ENCODE measurements at regions not wholly inside any gene's neighbourhood (a gene's known extent, or its start where the extent isn't known, plus 50 kb on each side); places are given as distances from the start of the nearest gene placed in this dataset.

DNA sequence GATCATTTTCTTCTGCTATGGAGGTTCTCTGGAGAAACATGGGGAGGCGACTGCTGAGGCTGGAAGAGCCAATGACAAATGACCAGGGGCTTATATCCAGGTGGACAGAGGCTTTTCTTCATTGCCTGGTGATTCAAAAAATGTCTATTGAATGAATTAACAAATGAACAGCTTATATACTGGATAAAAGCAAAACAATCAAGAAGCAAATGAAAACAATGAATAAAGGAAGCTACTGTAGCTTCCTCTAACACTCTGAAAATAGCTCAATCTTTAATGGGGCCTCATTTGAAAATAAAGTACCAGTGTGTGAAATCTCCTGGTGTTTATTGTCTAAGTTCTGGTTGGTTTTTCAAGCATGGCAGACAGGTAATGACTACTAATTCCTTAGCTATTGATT lies 167.5 kb upstream of the TMTC4 start:
- TF ChIP-seq, protein P1, sequence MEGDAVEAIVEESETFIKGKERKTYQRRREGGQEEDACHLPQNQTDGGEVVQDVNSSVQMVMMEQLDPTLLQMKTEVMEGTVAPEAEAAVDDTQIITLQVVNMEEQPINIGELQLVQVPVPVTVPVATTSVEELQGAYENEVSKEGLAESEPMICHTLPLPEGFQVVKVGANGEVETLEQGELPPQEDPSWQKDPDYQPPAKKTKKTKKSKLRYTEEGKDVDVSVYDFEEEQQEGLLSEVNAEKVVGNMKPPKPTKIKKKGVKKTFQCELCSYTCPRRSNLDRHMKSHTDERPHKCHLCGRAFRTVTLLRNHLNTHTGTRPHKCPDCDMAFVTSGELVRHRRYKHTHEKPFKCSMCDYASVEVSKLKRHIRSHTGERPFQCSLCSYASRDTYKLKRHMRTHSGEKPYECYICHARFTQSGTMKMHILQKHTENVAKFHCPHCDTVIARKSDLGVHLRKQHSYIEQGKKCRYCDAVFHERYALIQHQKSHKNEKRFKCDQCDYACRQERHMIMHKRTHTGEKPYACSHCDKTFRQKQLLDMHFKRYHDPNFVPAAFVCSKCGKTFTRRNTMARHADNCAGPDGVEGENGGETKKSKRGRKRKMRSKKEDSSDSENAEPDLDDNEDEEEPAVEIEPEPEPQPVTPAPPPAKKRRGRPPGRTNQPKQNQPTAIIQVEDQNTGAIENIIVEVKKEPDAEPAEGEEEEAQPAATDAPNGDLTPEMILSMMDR (IDR thresholded peaks at IDR 0.05; ENCODE audit: low read depth, low read length, missing input control) = no peak
- TF ChIP-seq, protein P2, sequence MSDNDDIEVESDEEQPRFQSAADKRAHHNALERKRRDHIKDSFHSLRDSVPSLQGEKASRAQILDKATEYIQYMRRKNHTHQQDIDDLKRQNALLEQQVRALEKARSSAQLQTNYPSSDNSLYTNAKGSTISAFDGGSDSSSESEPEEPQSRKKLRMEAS (IDR thresholded peaks at IDR 0.05) = no peak
- TF ChIP-seq YY1 (IDR thresholded peaks at IDR 0.05) = no peak
- TF ChIP-seq, protein P3, sequence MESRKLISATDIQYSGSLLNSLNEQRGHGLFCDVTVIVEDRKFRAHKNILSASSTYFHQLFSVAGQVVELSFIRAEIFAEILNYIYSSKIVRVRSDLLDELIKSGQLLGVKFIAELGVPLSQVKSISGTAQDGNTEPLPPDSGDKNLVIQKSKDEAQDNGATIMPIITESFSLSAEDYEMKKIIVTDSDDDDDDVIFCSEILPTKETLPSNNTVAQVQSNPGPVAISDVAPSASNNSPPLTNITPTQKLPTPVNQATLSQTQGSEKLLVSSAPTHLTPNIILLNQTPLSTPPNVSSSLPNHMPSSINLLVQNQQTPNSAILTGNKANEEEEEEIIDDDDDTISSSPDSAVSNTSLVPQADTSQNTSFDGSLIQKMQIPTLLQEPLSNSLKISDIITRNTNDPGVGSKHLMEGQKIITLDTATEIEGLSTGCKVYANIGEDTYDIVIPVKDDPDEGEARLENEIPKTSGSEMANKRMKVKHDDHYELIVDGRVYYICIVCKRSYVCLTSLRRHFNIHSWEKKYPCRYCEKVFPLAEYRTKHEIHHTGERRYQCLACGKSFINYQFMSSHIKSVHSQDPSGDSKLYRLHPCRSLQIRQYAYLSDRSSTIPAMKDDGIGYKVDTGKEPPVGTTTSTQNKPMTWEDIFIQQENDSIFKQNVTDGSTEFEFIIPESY (IDR thresholded peaks at IDR 0.05) = no peak
- TF ChIP-seq TAF1 (conservative IDR thresholded peaks at IDR 0.05) = no peak
- no peak for TF ChIP-seq JUND (IDR thresholded peaks at IDR 0.05)
- no peak for TF ChIP-seq RAD21 (IDR thresholded peaks at IDR 0.05)
- TF ChIP-seq GABPA (IDR thresholded peaks at IDR 0.05 in 1 of 2, conservative IDR thresholded peaks at IDR 0.05 in 1 of 2) = no peak
- TF ChIP-seq FOXA1 (IDR thresholded peaks at IDR 0.05) = no peak
- no peak for TF ChIP-seq SP1 (IDR thresholded peaks at IDR 0.05)
- no peak for TF ChIP-seq NR2F2 (IDR thresholded peaks at IDR 0.05)

Measured in liver (tissue), 3 donors.